ENCODE measurements at regions not wholly inside any gene's neighbourhood (a gene's known extent, or its start where the extent isn't known, plus 50 kb on each side); places are given as distances from the start of the nearest gene placed in this dataset.
A peak's percentile ranks its signal among the peaks of the same experiment; 100 is the strongest.

- DNase-seq (ENCODE audit: low spot score in 2 of 2) (no peak), FAIRE-seq (no peak)
Observed at GRCh38 chr15:37820380-37821128, 113.9 kb upstream of the TMCO5A start.

GRCh38 chr15:37823601-37824275, 110.7 kb upstream of the TMCO5A start:
- no peak for FAIRE-seq

GRCh38 chr15:37824717-37825382, 109.6 kb upstream of the TMCO5A start:
- FAIRE-seq (no peak), DNase-seq (ENCODE audit: low spot score in 2 of 2) (no peak)

More at GRCh38 chr15:37823601-37824275, 110.7 kb upstream of the TMCO5A start:
- DNase-seq (ENCODE audit: low spot score in 2 of 2) = no peak

GRCh38 chr15:37837276-37837675, 97.2 kb upstream of the TMCO5A start:
- no peak for FAIRE-seq

GRCh38 chr15:37847776-37848175, 86.7 kb upstream of the TMCO5A start:
- FAIRE-seq = no peak
- no peak for DNase-seq (ENCODE audit: low spot score in 2 of 2)

More at GRCh38 chr15:37837276-37837675, 97.2 kb upstream of the TMCO5A start:
- DNase-seq (ENCODE audit: low spot score in 2 of 2) = no peak

GRCh38 chr15:37856109-37856508, 78.3 kb upstream of the TMCO5A start:
- DNase-seq (ENCODE audit: low spot score in 2 of 2) (no peak), FAIRE-seq (no peak)

GRCh38 chr15:37860896-37861295, 73.5 kb upstream of the TMCO5A start:
- DNase-seq (ENCODE audit: low spot score in 2 of 2) (no peak), FAIRE-seq (no peak)

GRCh38 chr15:37865687-37866086, 68.8 kb upstream of the TMCO5A start:
- no peak for FAIRE-seq

GRCh38 chr15:37870711-37871110, 63.7 kb upstream of the TMCO5A start:
- no peak for FAIRE-seq
- DNase-seq (ENCODE audit: low spot score in 2 of 2) = no peak

More at GRCh38 chr15:37865687-37866086, 68.8 kb upstream of the TMCO5A start:
- DNase-seq (ENCODE audit: low spot score in 2 of 2) = no peak

GRCh38 chr15:37872661-37873060, 61.8 kb upstream of the TMCO5A start:
- no peak for FAIRE-seq
- DNase-seq (ENCODE audit: low spot score in 2 of 2) = no peak

- DNase-seq (ENCODE audit: low spot score in 2 of 2) (no peak), FAIRE-seq (no peak)
Observed at GRCh38 chr15:37873336-37873735, 61.1 kb upstream of the TMCO5A start.

GRCh38 chr15:37876900-37877299, 57.5 kb upstream of the TMCO5A start:
- no peak for FAIRE-seq
- no peak for DNase-seq (ENCODE audit: low spot score in 2 of 2)

GRCh38 chr15:37877851-37878741, 56.3 kb upstream of the TMCO5A start:
- DNase-seq (ENCODE audit: low spot score in 2 of 2) (no peak), FAIRE-seq (no peak)

GRCh38 chr15:37880009-37880834, 54.2 kb upstream of the TMCO5A start:
- peak in 1 of 2 donors; percentile 14 for DNase-seq (ENCODE audit: low spot score in 2 of 2)
- FAIRE-seq = no peak

GRCh38 chr15:37880835-37881153, 53.6 kb upstream of the TMCO5A start:
- FAIRE-seq (no peak), DNase-seq (ENCODE audit: low spot score in 2 of 2) (no peak)

GRCh38 chr15:37881237-37882013, 53.0 kb upstream of the TMCO5A start:
- no peak for DNase-seq (ENCODE audit: low spot score in 2 of 2)
- no peak for FAIRE-seq

- FAIRE-seq (no peak), DNase-seq (ENCODE audit: low spot score in 2 of 2) (no peak)
Observed at GRCh38 chr15:37882640-37883039, 51.8 kb upstream of the TMCO5A start.
